ENCODE measurements at regions not wholly inside any gene's neighbourhood (a gene's known extent, or its start where the extent isn't known, plus 50 kb on each side); places are given as distances from the start of the nearest gene placed in this dataset.

DNA sequence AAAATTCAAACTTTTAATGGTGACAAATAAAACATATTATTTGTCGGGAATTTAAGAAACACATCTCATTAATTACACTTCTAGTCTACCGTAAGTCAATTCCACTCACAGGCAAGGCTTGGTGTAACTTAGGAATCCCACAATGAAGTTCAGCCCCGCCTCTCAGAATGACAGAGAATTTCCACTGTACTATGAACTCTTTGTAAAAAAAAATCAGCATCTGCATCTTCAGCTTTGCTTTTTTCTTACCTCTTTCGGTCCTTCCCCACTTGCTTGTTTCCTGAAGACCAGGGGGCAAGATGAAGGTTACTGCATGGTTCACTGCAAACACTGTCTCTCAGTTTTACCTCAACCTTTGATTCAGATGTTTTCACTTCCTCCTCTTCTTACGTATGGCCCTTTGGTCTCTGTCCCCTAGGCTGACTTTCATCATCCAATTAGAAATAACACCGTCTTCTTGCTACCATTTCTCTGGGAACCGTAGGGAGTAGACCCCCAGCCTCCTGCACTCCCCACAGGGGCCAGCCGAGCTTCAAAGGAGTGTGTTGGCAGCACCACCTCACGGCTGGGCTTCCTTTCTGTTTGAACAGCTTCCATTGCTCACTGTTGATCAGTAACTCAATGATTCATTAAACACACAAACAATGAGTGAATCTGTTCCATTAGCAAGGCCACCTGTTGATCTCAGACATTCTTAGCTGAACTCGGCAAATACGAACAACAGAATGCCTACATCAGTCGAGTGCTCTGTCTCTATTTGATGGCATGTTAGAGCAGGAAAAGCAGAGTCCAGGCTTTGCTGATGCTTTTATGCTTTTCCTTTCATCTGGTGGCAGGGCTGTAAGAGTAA, 343.0 kb downstream of the BMP4 start:
- DNase-seq = no peak
- Histone ChIP-seq H4K12ac (ENCODE audit: low read depth, low read length) (no peak overlapping the region), H2AFZ (ENCODE audit: insufficient read depth, low read length, poor library complexity) (no peak overlapping the region), H3K27me3 (ENCODE audit: insufficient read depth, low read length) (no peaks in the 10 kb centered on the region), H3K14ac (ENCODE audit: low read length) (no peak overlapping the region), H3K4me1 (ENCODE audit: control insufficient read depth in 1 of 2, insufficient read depth in 2 of 2, low read length in 2 of 2) (no peaks in the 10 kb centered on the region), H3K18ac (ENCODE audit: low read length) (no peak overlapping the region), H4K8ac (ENCODE audit: low read depth, low read length) (no peak overlapping the region), H3K27ac (ENCODE audit: low read depth, low read length) (no peak overlapping the region), H3K4me3 (ENCODE audit: low read depth, low read length) (no peak overlapping the region), H4K91ac (ENCODE audit: low read depth, low read length) (no peak overlapping the region), H3K79me2 (ENCODE audit: control insufficient read depth, insufficient read depth, low read length, poor library complexity) (no peaks in the 10 kb centered on the region), H3K36me3 (ENCODE audit: control insufficient read depth in 1 of 2, insufficient read depth in 2 of 2, low read length in 2 of 2) (no peaks in the 10 kb centered on the region), H3K79me1 (ENCODE audit: low read length) (no peaks in the 10 kb centered on the region), H2BK5ac (ENCODE audit: low read depth, low read length, poor library complexity) (no peak overlapping the region), H3K4ac (ENCODE audit: low read depth, low read length) (no peak overlapping the region), H2AK5ac (ENCODE audit: low read length) (no peak overlapping the region), H2BK120ac (ENCODE audit: insufficient read depth, low read length, poor library complexity) (no peak overlapping the region), H3K23ac (ENCODE audit: low read length) (no peak overlapping the region), H2BK12ac (ENCODE audit: low read length) (no peak overlapping the region), H3K9ac (ENCODE audit: low read length) (no peak overlapping the region), H3K4me2 (ENCODE audit: low read length) (no peak overlapping the region), H3K9me3 (ENCODE audit: insufficient read depth, low read depth, low read length) (no peaks in the 10 kb centered on the region)
- WGBS (ENCODE audit: extremely low coverage, insufficient coverage, insufficient read length) = no CpG with 5 or more reads among the region's 12 CpGs

DNA sequence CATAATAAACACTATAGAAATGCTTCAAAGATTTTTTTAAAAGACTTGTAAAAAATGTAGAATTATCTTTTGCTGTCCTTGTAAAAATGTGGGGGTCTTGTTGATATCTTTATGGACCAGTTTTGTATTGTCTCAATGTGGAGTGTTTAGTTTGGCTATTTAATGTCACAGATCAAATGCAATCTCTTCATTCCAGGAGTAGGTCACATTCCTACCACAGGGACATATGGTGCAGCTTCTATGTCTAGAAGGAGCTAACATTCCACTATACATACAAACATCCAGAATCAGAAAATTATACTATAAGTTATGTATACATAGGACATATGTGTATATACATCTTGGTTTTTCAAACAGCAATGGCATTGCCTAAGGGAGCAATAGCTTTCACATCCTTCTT, 345.7 kb downstream of the BMP4 start:
- H3K4me3 ChIP-seq (ENCODE audit: low read depth, low read length) = no peak overlapping the region
- no peak overlapping the region for H4K91ac ChIP-seq (ENCODE audit: low read depth, low read length)
- H3K79me1 ChIP-seq (ENCODE audit: low read length) = no peaks in the 10 kb centered on the region
- H4K8ac ChIP-seq (ENCODE audit: low read depth, low read length) = no peak overlapping the region
- H2BK5ac ChIP-seq (ENCODE audit: low read depth, low read length, poor library complexity) = no peak overlapping the region
- H2BK12ac ChIP-seq (ENCODE audit: low read length) = no peak overlapping the region
- no peak overlapping the region for H3K4me2 ChIP-seq (ENCODE audit: low read length)
- H3K18ac ChIP-seq (ENCODE audit: low read length) = no peak overlapping the region
- H3K27ac ChIP-seq (ENCODE audit: low read depth, low read length) = no peak overlapping the region
- H3K9me3 ChIP-seq (ENCODE audit: insufficient read depth, low read depth, low read length) = no peaks in the 10 kb centered on the region
- no peaks in the 10 kb centered on the region for H3K4me1 ChIP-seq (ENCODE audit: control insufficient read depth in 1 of 2, insufficient read depth in 2 of 2, low read length in 2 of 2)
- H2AFZ ChIP-seq (ENCODE audit: insufficient read depth, low read length, poor library complexity) = no peak overlapping the region
- no peak overlapping the region for H3K9ac ChIP-seq (ENCODE audit: low read length)
- no peak overlapping the region for H3K4ac ChIP-seq (ENCODE audit: low read depth, low read length)
- no peak overlapping the region for H3K23ac ChIP-seq (ENCODE audit: low read length)
- H2BK120ac ChIP-seq (ENCODE audit: insufficient read depth, low read length, poor library complexity) = no peak overlapping the region
- H3K14ac ChIP-seq (ENCODE audit: low read length) = no peak overlapping the region
- no peaks in the 10 kb centered on the region for H3K36me3 ChIP-seq (ENCODE audit: control insufficient read depth in 1 of 2, insufficient read depth in 2 of 2, low read length in 2 of 2)
- no peak overlapping the region for H2AK5ac ChIP-seq (ENCODE audit: low read length)
- H3K79me2 ChIP-seq (ENCODE audit: control insufficient read depth, insufficient read depth, low read length, poor library complexity) = no peaks in the 10 kb centered on the region
- H4K12ac ChIP-seq (ENCODE audit: low read depth, low read length) = no peak overlapping the region
- no peaks in the 10 kb centered on the region for H3K27me3 ChIP-seq (ENCODE audit: insufficient read depth, low read length)
- DNase-seq = peak in 1 of 2 donors; percentile 20

DNA sequence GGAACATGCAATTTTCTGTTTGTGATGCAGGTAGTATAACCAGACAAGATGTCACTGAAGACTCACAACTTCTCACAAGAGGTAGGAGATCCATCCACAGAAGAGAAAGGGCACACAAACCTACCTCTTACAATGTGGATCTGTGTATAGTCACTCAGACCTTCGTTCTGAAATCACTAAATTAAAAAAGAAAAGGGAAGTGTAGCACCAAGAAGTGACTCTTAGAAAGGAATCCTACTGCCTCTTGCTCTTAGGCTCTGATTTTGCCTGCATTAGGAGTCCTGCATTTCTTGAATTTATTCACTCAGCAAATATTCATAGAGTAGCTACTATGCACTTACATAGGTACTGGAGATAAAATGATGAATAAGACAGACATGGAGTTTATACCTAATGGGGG, 347.6 kb downstream of the BMP4 start:
- DNase-seq = no peak
- Histone ChIP-seq H3K23ac (ENCODE audit: low read length) (no peak overlapping the region), H2BK5ac (ENCODE audit: low read depth, low read length, poor library complexity) (no peak overlapping the region), H3K9me3 (ENCODE audit: insufficient read depth, low read depth, low read length) (no peaks in the 10 kb centered on the region), H2BK12ac (ENCODE audit: low read length) (no peak overlapping the region), H3K36me3 (ENCODE audit: control insufficient read depth in 1 of 2, insufficient read depth in 2 of 2, low read length in 2 of 2) (no peaks in the 10 kb centered on the region), H4K91ac (ENCODE audit: low read depth, low read length) (no peak overlapping the region), H2AFZ (ENCODE audit: insufficient read depth, low read length, poor library complexity) (no peak overlapping the region), H3K4ac (ENCODE audit: low read depth, low read length) (no peak overlapping the region), H3K79me2 (ENCODE audit: control insufficient read depth, insufficient read depth, low read length, poor library complexity) (no peaks in the 10 kb centered on the region), H2AK5ac (ENCODE audit: low read length) (no peak overlapping the region), H3K4me1 (ENCODE audit: control insufficient read depth in 1 of 2, insufficient read depth in 2 of 2, low read length in 2 of 2) (no peaks in the 10 kb centered on the region), H4K12ac (ENCODE audit: low read depth, low read length) (no peak overlapping the region), H2BK120ac (ENCODE audit: insufficient read depth, low read length, poor library complexity) (no peak overlapping the region), H4K8ac (ENCODE audit: low read depth, low read length) (no peak overlapping the region), H3K27me3 (ENCODE audit: insufficient read depth, low read length) (no peaks in the 10 kb centered on the region), H3K4me2 (ENCODE audit: low read length) (no peak overlapping the region), H3K14ac (ENCODE audit: low read length) (no peak overlapping the region), H3K9ac (ENCODE audit: low read length) (no peak overlapping the region), H3K79me1 (ENCODE audit: low read length) (no peaks in the 10 kb centered on the region), H3K18ac (ENCODE audit: low read length) (no peak overlapping the region), H3K4me3 (ENCODE audit: low read depth, low read length) (no peak overlapping the region), H3K27ac (ENCODE audit: low read depth, low read length) (no peak overlapping the region)
- WGBS (ENCODE audit: extremely low coverage, insufficient coverage, insufficient read length) = no CpG with 5 or more reads among the region's 1 CpG

DNA sequence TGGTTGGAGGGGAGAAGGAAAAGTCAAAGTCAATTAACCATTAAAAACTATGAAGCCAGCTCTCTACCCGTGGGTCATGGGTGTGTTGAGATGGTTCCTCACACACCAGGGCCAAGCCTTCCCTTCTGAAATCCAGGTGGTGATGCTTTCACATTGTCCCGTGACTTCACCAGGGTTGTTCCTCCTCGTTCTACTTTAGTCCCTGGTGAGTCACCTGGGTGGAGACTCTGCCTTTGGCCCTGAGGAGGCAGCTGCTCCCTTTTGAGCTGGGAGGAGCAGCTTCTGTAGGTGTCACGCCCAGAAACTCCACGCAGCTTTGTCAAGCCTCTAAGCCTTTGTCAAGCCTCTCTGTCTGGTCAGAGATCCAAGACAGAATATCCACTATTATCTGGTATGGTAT, 348.3 kb downstream of the BMP4 start:
- no peak overlapping the region for H3K9ac ChIP-seq (ENCODE audit: low read length)
- no CpG with 5 or more reads among the region's 5 CpGs for WGBS (ENCODE audit: extremely low coverage, insufficient coverage, insufficient read length)
- H3K79me1 ChIP-seq (ENCODE audit: low read length) = no peaks in the 10 kb centered on the region
- H3K4ac ChIP-seq (ENCODE audit: low read depth, low read length) = no peak overlapping the region
- no peak overlapping the region for H3K23ac ChIP-seq (ENCODE audit: low read length)
- no peaks in the 10 kb centered on the region for H3K36me3 ChIP-seq (ENCODE audit: control insufficient read depth in 1 of 2, insufficient read depth in 2 of 2, low read length in 2 of 2)
- no peak overlapping the region for H2AFZ ChIP-seq (ENCODE audit: insufficient read depth, low read length, poor library complexity)
- H3K4me1 ChIP-seq (ENCODE audit: control insufficient read depth in 1 of 2, insufficient read depth in 2 of 2, low read length in 2 of 2) = no peaks in the 10 kb centered on the region
- no peak overlapping the region for H2BK5ac ChIP-seq (ENCODE audit: low read depth, low read length, poor library complexity)
- no peaks in the 10 kb centered on the region for H3K27me3 ChIP-seq (ENCODE audit: insufficient read depth, low read length)
- no peak overlapping the region for H3K4me3 ChIP-seq (ENCODE audit: low read depth, low read length)
- H2BK120ac ChIP-seq (ENCODE audit: insufficient read depth, low read length, poor library complexity) = no peak overlapping the region
- no peaks in the 10 kb centered on the region for H3K9me3 ChIP-seq (ENCODE audit: insufficient read depth, low read depth, low read length)
- H4K8ac ChIP-seq (ENCODE audit: low read depth, low read length) = no peak overlapping the region
- no peak overlapping the region for H3K14ac ChIP-seq (ENCODE audit: low read length)
- no peak overlapping the region for H2BK12ac ChIP-seq (ENCODE audit: low read length)
- H3K79me2 ChIP-seq (ENCODE audit: control insufficient read depth, insufficient read depth, low read length, poor library complexity) = no peaks in the 10 kb centered on the region
- no peak overlapping the region for H2AK5ac ChIP-seq (ENCODE audit: low read length)
- no peak overlapping the region for H4K12ac ChIP-seq (ENCODE audit: low read depth, low read length)
- no peak overlapping the region for H4K91ac ChIP-seq (ENCODE audit: low read depth, low read length)
- DNase-seq = peak; percentile 19 to 48
- no peak overlapping the region for H3K4me2 ChIP-seq (ENCODE audit: low read length)
- H3K27ac ChIP-seq (ENCODE audit: low read depth, low read length) = no peak overlapping the region
- H3K18ac ChIP-seq (ENCODE audit: low read length) = no peak overlapping the region
